ENCODE measurements at regions not wholly inside any gene's neighbourhood (a gene's known extent, or its start where the extent isn't known, plus 50 kb on each side); places are given as distances from the start of the nearest gene placed in this dataset.
"Not testable (repeated sequence)": the region's sequence is repeated elsewhere in the genome, so short reads cannot be mapped to it uniquely, and the experiment has no call there.

GRCh38 chr2:14902953-14903352 lies 270.4 kb downstream of the LRATD1 start:
- DNase-seq = no peak
- no peaks in the 10 kb centered on the region for H3K27me3 ChIP-seq (ENCODE audit: low read length)
- no peak overlapping the region for H2AFZ ChIP-seq (ENCODE audit: low read length)
- no peaks in the 10 kb centered on the region for H3K9me2 ChIP-seq (replicated peaks; ENCODE audit: low read length)
- no peaks in the 10 kb centered on the region for H3K9me3 ChIP-seq (ENCODE audit: low read length)
- H3K36me3 ChIP-seq (ENCODE audit: low read depth, low read length) = no peaks in the 10 kb centered on the region; the same call in 1 of the 2 replicates
- H3F3A ChIP-seq (ENCODE audit: low read length, unreplicated experiment) = no peaks in the 10 kb centered on the region
- no peak overlapping the region for H3K27ac ChIP-seq (ENCODE audit: low read length)
- H3K79me2 ChIP-seq (ENCODE audit: low read length) = no peaks in the 10 kb centered on the region
- no peak for ATAC-seq
- TF ChIP-seq, protein P1, sequence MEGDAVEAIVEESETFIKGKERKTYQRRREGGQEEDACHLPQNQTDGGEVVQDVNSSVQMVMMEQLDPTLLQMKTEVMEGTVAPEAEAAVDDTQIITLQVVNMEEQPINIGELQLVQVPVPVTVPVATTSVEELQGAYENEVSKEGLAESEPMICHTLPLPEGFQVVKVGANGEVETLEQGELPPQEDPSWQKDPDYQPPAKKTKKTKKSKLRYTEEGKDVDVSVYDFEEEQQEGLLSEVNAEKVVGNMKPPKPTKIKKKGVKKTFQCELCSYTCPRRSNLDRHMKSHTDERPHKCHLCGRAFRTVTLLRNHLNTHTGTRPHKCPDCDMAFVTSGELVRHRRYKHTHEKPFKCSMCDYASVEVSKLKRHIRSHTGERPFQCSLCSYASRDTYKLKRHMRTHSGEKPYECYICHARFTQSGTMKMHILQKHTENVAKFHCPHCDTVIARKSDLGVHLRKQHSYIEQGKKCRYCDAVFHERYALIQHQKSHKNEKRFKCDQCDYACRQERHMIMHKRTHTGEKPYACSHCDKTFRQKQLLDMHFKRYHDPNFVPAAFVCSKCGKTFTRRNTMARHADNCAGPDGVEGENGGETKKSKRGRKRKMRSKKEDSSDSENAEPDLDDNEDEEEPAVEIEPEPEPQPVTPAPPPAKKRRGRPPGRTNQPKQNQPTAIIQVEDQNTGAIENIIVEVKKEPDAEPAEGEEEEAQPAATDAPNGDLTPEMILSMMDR (conservative IDR thresholded peaks at IDR 0.05; ENCODE audit: low read depth, low read length) = no peak
- no peak for TF ChIP-seq EZH2 (IDR thresholded peaks at IDR 0.05; ENCODE audit: low read length, unreplicated experiment)
- no peak for TF ChIP-seq EZH2phosphoT487 (IDR thresholded peaks at IDR 0.05; ENCODE audit: borderline replicate concordance, low read length)
- H3K4me2 ChIP-seq (ENCODE audit: low read length) = no peak overlapping the region
- CTCF ChIA-PET = no interaction called here
- intact Hi-C loops (cut with micrococcal nuclease) = loop anchor here (5.0 kb wide), 2 partner anchors 271 to 674 kb away; partner anchors contain the start of gene LRATD1
- no peak overlapping the region for H3K9ac ChIP-seq (ENCODE audit: low read length)
- H4K20me1 ChIP-seq (ENCODE audit: low read length) = no peaks in the 10 kb centered on the region
- H3K4me1 ChIP-seq (ENCODE audit: insufficient read depth, low read length) = peaks cover 4% of the 10 kb centered on the region; the same call in 1 of the 2 replicates
- BruUV-seq (replicated peaks) = no TSS peak
- POLR2A ChIA-PET (ENCODE audit: unreplicated experiment) = no interaction called here
- H3K4me3 ChIP-seq (ENCODE audit: low read length) = no peak overlapping the region

GRCh38 chr2:14903709-14904374 lies 271.3 kb downstream of the LRATD1 start:
- no peaks in the 10 kb centered on the region for H4K20me1 ChIP-seq (ENCODE audit: low read length)
- no peaks in the 10 kb centered on the region; the same call in 1 of the 2 replicates for H3K36me3 ChIP-seq (ENCODE audit: low read depth, low read length)
- TF ChIP-seq EZH2phosphoT487 (IDR thresholded peaks at IDR 0.05; ENCODE audit: borderline replicate concordance, low read length) (no peak), EZH2 (IDR thresholded peaks at IDR 0.05; ENCODE audit: low read length, unreplicated experiment) (no peak)
- TF ChIP-seq, protein P1 (conservative IDR thresholded peaks at IDR 0.05; ENCODE audit: low read depth, low read length) = peak; percentile 95
- no peaks in the 10 kb centered on the region for H3K9me3 ChIP-seq (ENCODE audit: low read length)
- H3K27ac ChIP-seq (ENCODE audit: low read length) = no peak overlapping the region
- ATAC-seq (peak; percentile 82), DNase-seq (peak; percentile 79)
- H3K4me1 ChIP-seq (ENCODE audit: insufficient read depth, low read length) = peaks cover 4% of the 10 kb centered on the region; the same call in 1 of the 2 replicates
- intact Hi-C loops (cut with micrococcal nuclease) = loop anchor here (5.0 kb wide), 2 partner anchors 272 to 673 kb away; partner anchors contain the start of gene LRATD1
- ChIA-PET CTCF (no interaction called here), POLR2A (ENCODE audit: unreplicated experiment) (no interaction called here)
- no peak overlapping the region for H3K4me3 ChIP-seq (ENCODE audit: low read length)
- BruUV-seq (replicated peaks) = no TSS peak
- no peak overlapping the region for H3K9ac ChIP-seq (ENCODE audit: low read length)
- peak overlapping the region; percentile 32; the same call in 1 of the 2 replicates for H3K4me2 ChIP-seq (ENCODE audit: low read length)
- H3F3A ChIP-seq (ENCODE audit: low read length, unreplicated experiment) = no peaks in the 10 kb centered on the region
- no peaks in the 10 kb centered on the region for H3K27me3 ChIP-seq (ENCODE audit: low read length)
- no peaks in the 10 kb centered on the region for H3K9me2 ChIP-seq (replicated peaks; ENCODE audit: low read length)
- peak overlapping the region; percentile 52; the same call in 1 of the 2 replicates for H2AFZ ChIP-seq (ENCODE audit: low read length)
- H3K79me2 ChIP-seq (ENCODE audit: low read length) = no peaks in the 10 kb centered on the region

GRCh38 chr2:14904378-14904777 lies 271.9 kb downstream of the LRATD1 start:
- intact Hi-C loops (cut with micrococcal nuclease) = loop anchor here (5.0 kb wide), 2 partner anchors 272 to 673 kb away; partner anchors contain the start of gene LRATD1

More at GRCh38 chr2:14904378-14904777, 271.9 kb downstream of the LRATD1 start:
- DNase-seq (peak; percentile 45), ATAC-seq (peak; percentile 45)
- BruUV-seq (replicated peaks); CTCF ChIA-PET; H3K36me3 ChIP-seq (ENCODE audit: low read depth, low read length); POLR2A ChIA-PET (ENCODE audit: unreplicated experiment); H3F3A ChIP-seq (ENCODE audit: low read length, unreplicated experiment); H4K20me1 ChIP-seq (ENCODE audit: low read length); H3K27ac ChIP-seq (ENCODE audit: low read length); H3K4me1 ChIP-seq (ENCODE audit: insufficient read depth, low read length); H3K9me3 ChIP-seq (ENCODE audit: low read length); H3K9ac ChIP-seq (ENCODE audit: low read length); H3K79me2 ChIP-seq (ENCODE audit: low read length); H3K9me2 ChIP-seq (replicated peaks; ENCODE audit: low read length); H3K4me3 ChIP-seq (ENCODE audit: low read length); H3K27me3 ChIP-seq (ENCODE audit: low read length): not testable (repeated sequence)
- peak overlapping the region; percentile 52; the same call in 1 of the 2 replicates for H2AFZ ChIP-seq (ENCODE audit: low read length)
- H3K4me2 ChIP-seq (ENCODE audit: low read length) = peak overlapping the region; percentile 32; the same call in 1 of the 2 replicates

All from PC-3 (cell line).